ENCODE measurements at regions not wholly inside any gene's neighbourhood (a gene's known extent, or its start where the extent isn't known, plus 50 kb on each side); places are given as distances from the start of the nearest gene placed in this dataset.
"Not testable (repeated sequence)": the region's sequence is repeated elsewhere in the genome, so short reads cannot be mapped to it uniquely, and the experiment has no call there.

- 78 to 92% methylated on average over 2 of the region's 2 CpGs for WGBS, 2 donors
Measured at GRCh38 chr6:8803181-8803760, 367.9 kb upstream of the SLC35B3 start.

GRCh38 chr6:8802397-8802796 is 367.1 kb upstream of the SLC35B3 start:
- DNase-seq; H3K9ac ChIP-seq (ENCODE audit: insufficient read depth in 1 of 2, low read length in 2 of 2); H3K27ac ChIP-seq (ENCODE audit: low read depth in 1 of 2, low read length in 1 of 2); H3K4me1 ChIP-seq (ENCODE audit: control insufficient read depth in 5 of 5, insufficient read depth in 5 of 5, low read length in 5 of 5); ATAC-seq (ENCODE audit: insufficient read depth, low FRiP score); H3K4me3 ChIP-seq; H3K36me3 ChIP-seq (ENCODE audit: control insufficient read depth in 4 of 4, insufficient read depth in 4 of 4, low read length in 4 of 4); H3K9me3 ChIP-seq (ENCODE audit: control insufficient read depth in 4 of 4, insufficient read depth in 3 of 4, low read length in 3 of 4); H3K27me3 ChIP-seq (ENCODE audit: control insufficient read depth in 3 of 3, insufficient read depth in 3 of 3, low read length in 2 of 3): not testable (repeated sequence)
- 88 to 97% methylated on average over 4 of the region's 4 CpGs for WGBS, 2 donors

More at GRCh38 chr6:8803181-8803760, 367.9 kb upstream of the SLC35B3 start:
- no peak for TF ChIP-seq CTCF (IDR thresholded peaks at IDR 0.05; ENCODE audit: control extremely low read depth, extremely low read depth)
- H3K27me3 ChIP-seq (ENCODE audit: control insufficient read depth in 3 of 3, insufficient read depth in 3 of 3, low read length in 2 of 3) = no peaks in the 10 kb centered on the region
- H3K9me3 ChIP-seq (ENCODE audit: control insufficient read depth in 4 of 4, insufficient read depth in 3 of 4, low read length in 3 of 4) = peaks cover 0 to 2% (median 0%) of the 10 kb centered on the region in 4 donors
- no peaks in the 10 kb centered on the region for H3K36me3 ChIP-seq (ENCODE audit: control insufficient read depth in 4 of 4, insufficient read depth in 4 of 4, low read length in 4 of 4)
- H3K9ac ChIP-seq (ENCODE audit: insufficient read depth in 1 of 2, low read length in 2 of 2) = no peak overlapping the region
- no peak overlapping the region for H3K4me3 ChIP-seq
- no peak overlapping the region for H3K27ac ChIP-seq (ENCODE audit: low read depth in 1 of 2, low read length in 1 of 2)
- H3K4me1 ChIP-seq (ENCODE audit: control insufficient read depth in 5 of 5, insufficient read depth in 5 of 5, low read length in 5 of 5) = no peaks in the 10 kb centered on the region
- ATAC-seq (ENCODE audit: insufficient read depth, low FRiP score) (no peak), DNase-seq (no peak)

GRCh38 chr6:8794420-8794819 is 359.1 kb upstream of the SLC35B3 start:
- Histone ChIP-seq H3K4me1 (ENCODE audit: control insufficient read depth in 5 of 5, insufficient read depth in 5 of 5, low read length in 5 of 5) (no peaks in the 10 kb centered on the region), H3K27me3 (ENCODE audit: control insufficient read depth in 3 of 3, insufficient read depth in 3 of 3, low read length in 2 of 3) (no peaks in the 10 kb centered on the region), H3K9me3 (ENCODE audit: control insufficient read depth in 4 of 4, insufficient read depth in 3 of 4, low read length in 3 of 4) (no peaks in the 10 kb centered on the region), H3K27ac (ENCODE audit: low read depth in 1 of 2, low read length in 1 of 2) (no peak overlapping the region), H3K9ac (ENCODE audit: insufficient read depth in 1 of 2, low read length in 2 of 2) (no peak overlapping the region), H3K36me3 (ENCODE audit: control insufficient read depth in 4 of 4, insufficient read depth in 4 of 4, low read length in 4 of 4) (no peaks in the 10 kb centered on the region), H3K4me3 (no peak overlapping the region)
- TF ChIP-seq CTCF (IDR thresholded peaks at IDR 0.05; ENCODE audit: control extremely low read depth, extremely low read depth) = no peak
- no peak for DNase-seq
- ATAC-seq (ENCODE audit: insufficient read depth, low FRiP score) = no peak
- WGBS, 2 donors = 88 to 95% methylated on average over 3 of the region's 3 CpGs

- no peaks in the 10 kb centered on the region for H3K36me3 ChIP-seq (ENCODE audit: control insufficient read depth in 4 of 4, insufficient read depth in 4 of 4, low read length in 4 of 4)
- WGBS, 2 donors = 71 to 84% methylated on average over 2 of the region's 2 CpGs
- H3K27me3 ChIP-seq (ENCODE audit: control insufficient read depth in 3 of 3, insufficient read depth in 3 of 3, low read length in 2 of 3) = no peaks in the 10 kb centered on the region
- no peaks in the 10 kb centered on the region for H3K4me1 ChIP-seq (ENCODE audit: control insufficient read depth in 5 of 5, insufficient read depth in 5 of 5, low read length in 5 of 5)
- no peak overlapping the region for H3K4me3 ChIP-seq
- H3K27ac ChIP-seq (ENCODE audit: low read depth in 1 of 2, low read length in 1 of 2) = no peak overlapping the region
- ATAC-seq (ENCODE audit: insufficient read depth, low FRiP score) (no peak), DNase-seq (no peak)
- no peaks in the 10 kb centered on the region for H3K9me3 ChIP-seq (ENCODE audit: control insufficient read depth in 4 of 4, insufficient read depth in 3 of 4, low read length in 3 of 4)
- TF ChIP-seq CTCF (IDR thresholded peaks at IDR 0.05; ENCODE audit: control extremely low read depth, extremely low read depth) = no peak
- H3K9ac ChIP-seq (ENCODE audit: insufficient read depth in 1 of 2, low read length in 2 of 2) = no peak overlapping the region
Measured at GRCh38 chr6:8789878-8790277, 354.5 kb upstream of the SLC35B3 start.
